ENCODE measurements at regions not wholly inside any gene's neighbourhood (a gene's known extent, or its start where the extent isn't known, plus 50 kb on each side); places are given as distances from the start of the nearest gene placed in this dataset.

GRCh38 chr5:129246088-129246487 lies 151.5 kb downstream of the ISOC1 start:
- TF ChIP-seq CTCF (IDR thresholded peaks at IDR 0.05) (no peak), EZH2 (IDR thresholded peaks at IDR 0.05; ENCODE audit: borderline replicate concordance, insufficient read depth, low read depth, low read length, poor library complexity, severe bottlenecking) (no peak)
